Neutrophil (primary cell): ENCODE measurements at regions not wholly inside any gene's neighbourhood (a gene's known extent, or its start where the extent isn't known, plus 50 kb on each side); places are given as distances from the start of the nearest gene placed in this dataset.

ENCODE experiments used
- H3K27ac ChIP-seq: fragments of 200-600 bp; sonication (generic); 2 replicates; pipeline ENCODE4 v1.5.1; 2016; ENCODE audit warnings: mild to moderate bottlenecking, moderate library complexity
- H3K27me3 ChIP-seq: fragments of 200-600 bp; sonication (generic); 2 replicates; pipeline ENCODE4 v1.6.0; 2016; ENCODE audit warnings: mild to moderate bottlenecking
- H3K36me3 ChIP-seq: fragments of 200-600 bp; sonication (generic); 2 replicates; pipeline ENCODE4 v1.5.1; 2017
- H3K4me1 ChIP-seq, 2 experiments: fragments of 200-600 bp in 1 of 2; sonication (generic) in 1 of 2; 1 replicate in 1 of 2; 2 replicates in 1 of 2; pipeline versions ENCODE4 v1.5.1 to v1.6.1; 2013 to 2016; ENCODE audit warnings: low read depth in 1 of 2, low read length in 1 of 2, mild to moderate bottlenecking in 1 of 2, moderate library complexity in 1 of 2; ENCODE audit not compliant: control insufficient read depth in 1 of 2, insufficient read depth in 1 of 2
- H3K4me3 ChIP-seq, 2 experiments: fragments of 200-600 bp in 1 of 2; sonication (generic) in 1 of 2; 1 replicate in 1 of 2; 2 replicates in 1 of 2; pipeline ENCODE4 v1.5.1; 2013 to 2016; ENCODE audit warnings: low read depth in 1 of 2, low read length in 1 of 2, mild to moderate bottlenecking in 1 of 2, moderate library complexity in 1 of 2
- H3K9me3 ChIP-seq: fragments of 200-600 bp; sonication (generic); 2 replicates; pipeline ENCODE4 v1.5.1; 2016
- CTCF ChIP-seq: fragments of 200-600 bp; sonication (generic); IDR thresholded peaks from 2 replicates; pipeline ENCODE4 v1.5.1; 2016; ENCODE audit warnings: antibody characterized with exemption

- Histone ChIP-seq H3K36me3 (no peaks in the 10 kb centered on the region), H3K27me3 (no peaks in the 10 kb centered on the region), H3K27ac (no peak overlapping the region), H3K4me3 (no peak overlapping the region), H3K9me3 (no peaks in the 10 kb centered on the region), H3K4me1 (no peaks in the 10 kb centered on the region)
- no peak for TF ChIP-seq CTCF
Observed at GRCh38 chr18:26768385-26768784, 97.1 kb downstream of the AQP4 start.

GRCh38 chr18:26765498-26765897 lies 100.0 kb downstream of the AQP4 start:
- TF ChIP-seq CTCF: no peak
- H3K27me3 ChIP-seq: no peaks in the 10 kb centered on the region
- no peaks in the 10 kb centered on the region for H3K36me3 ChIP-seq
- H3K4me3 ChIP-seq: no peak overlapping the region
- H3K27ac ChIP-seq: no peak overlapping the region
- no peaks in the 10 kb centered on the region for H3K9me3 ChIP-seq
- no peaks in the 10 kb centered on the region for H3K4me1 ChIP-seq

- no peaks in the 10 kb centered on the region for H3K9me3 ChIP-seq
- no peak overlapping the region for H3K27ac ChIP-seq
- TF ChIP-seq CTCF: no peak
- H3K36me3 ChIP-seq: no peaks in the 10 kb centered on the region
- no peaks in the 10 kb centered on the region for H3K27me3 ChIP-seq
- no peaks in the 10 kb centered on the region for H3K4me1 ChIP-seq
- H3K4me3 ChIP-seq: no peak overlapping the region
Observed at GRCh38 chr18:26764586-26764985, 100.9 kb downstream of the AQP4 start.

GRCh38 chr18:26764177-26764576 lies 101.3 kb downstream of the AQP4 start:
- TF ChIP-seq CTCF: no peak
- Histone ChIP-seq H3K27ac (no peak overlapping the region), H3K4me1 (no peaks in the 10 kb centered on the region), H3K27me3 (no peaks in the 10 kb centered on the region), H3K9me3 (no peaks in the 10 kb centered on the region), H3K36me3 (no peaks in the 10 kb centered on the region), H3K4me3 (no peak overlapping the region)

GRCh38 chr18:26763446-26764110 lies 101.9 kb downstream of the AQP4 start:
- TF ChIP-seq CTCF: no peak
- no peaks in the 10 kb centered on the region for H3K9me3 ChIP-seq

More at GRCh38 chr18:26763446-26764110, 101.9 kb downstream of the AQP4 start:
- Histone ChIP-seq H3K4me1 (no peaks in the 10 kb centered on the region), H3K27me3 (no peaks in the 10 kb centered on the region), H3K36me3 (no peaks in the 10 kb centered on the region), H3K4me3 (no peak overlapping the region), H3K27ac (no peak overlapping the region)
